Smooth muscle cell (in vitro differentiated cells): ENCODE measurements at regions not wholly inside any gene's neighbourhood (a gene's known extent, or its start where the extent isn't known, plus 50 kb on each side); places are given as distances from the start of the nearest gene placed in this dataset.

ENCODE experiments used
- DNase-seq: peaks from one replicate; lab custom pipeline; 2025; ENCODE audit not compliant: unreplicated experiment; lab: John Stamatoyannopoulos, UW
- H2AFZ ChIP-seq: fragments of 200-600 bp; sonication (generic); 2 replicates; pipeline ENCODE4 v1.6.0; 2016; ENCODE audit warnings: antibody characterized with exemption, low read depth, mild to moderate bottlenecking
- H3F3A ChIP-seq: fragments of 200-600 bp; sonication (generic); 2 replicates; pipeline ENCODE4 v1.6.0; 2017; ENCODE audit warnings: antibody characterized with exemption, low read depth
- H3K27ac ChIP-seq: fragments of 200-600 bp; sonication (generic); 2 replicates; pipeline ENCODE4 v1.5.1; 2016; ENCODE audit warnings: low read depth, mild to moderate bottlenecking
- H3K27me3 ChIP-seq: fragments of 200-600 bp; sonication (generic); 2 replicates; pipeline ENCODE4 v1.6.1; 2016; ENCODE audit warnings: low read depth, mild to moderate bottlenecking
- H3K36me3 ChIP-seq: fragments of 200-600 bp; sonication (generic); 2 replicates; pipeline ENCODE4 v1.5.1; 2016; ENCODE audit warnings: low read depth
- H3K4me1 ChIP-seq: fragments of 200-600 bp; sonication (generic); 2 replicates; pipeline ENCODE4 v1.5.1; 2016; ENCODE audit warnings: low read depth
- H3K4me2 ChIP-seq: fragments of 200-600 bp; sonication (generic); 2 replicates; pipeline ENCODE4 v1.6.0; 2016; ENCODE audit warnings: mild to moderate bottlenecking
- H3K4me3 ChIP-seq: fragments of 200-600 bp; sonication (generic); 2 replicates; pipeline ENCODE4 v1.5.1; 2016; ENCODE audit warnings: mild to moderate bottlenecking
- H3K79me2 ChIP-seq: fragments of 200-600 bp; sonication (generic); 2 replicates; pipeline ENCODE4 v1.6.0; 2016; ENCODE audit warnings: low read depth, mild to moderate bottlenecking
- H3K9ac ChIP-seq: fragments of 200-600 bp; sonication (generic); 2 replicates; pipeline ENCODE4 v1.6.0; 2016; ENCODE audit warnings: low read depth
- H3K9me3 ChIP-seq: fragments of 200-600 bp; sonication (generic); replicated peaks from 2 replicates; pipeline ENCODE4 v1.5.1; 2016; ENCODE audit warnings: low read depth
- H4K20me1 ChIP-seq: fragments of 200-600 bp; sonication (generic); 2 replicates; pipeline ENCODE4 v1.6.0; 2016; ENCODE audit warnings: low read depth
- WGBS: methylation state at CpG from one replicate; pipeline ENCODE4 v1.1.7; 2016; ENCODE audit warnings: low lambda C conversion rate; 5-methylcytosine and 5-hydroxymethylcytosine counted together
- TF ChIP-seq, protein P1 (sequence below): fragments of 200-600 bp; sonication (generic); IDR thresholded peaks from 2 replicates; pipeline ENCODE4 v1.5.1; 2017; ENCODE audit warnings: borderline replicate concordance, mild to moderate bottlenecking, antibody characterized with exemption; ENCODE audit not compliant: insufficient read depth, poor library complexity, severe bottlenecking

DNA sequence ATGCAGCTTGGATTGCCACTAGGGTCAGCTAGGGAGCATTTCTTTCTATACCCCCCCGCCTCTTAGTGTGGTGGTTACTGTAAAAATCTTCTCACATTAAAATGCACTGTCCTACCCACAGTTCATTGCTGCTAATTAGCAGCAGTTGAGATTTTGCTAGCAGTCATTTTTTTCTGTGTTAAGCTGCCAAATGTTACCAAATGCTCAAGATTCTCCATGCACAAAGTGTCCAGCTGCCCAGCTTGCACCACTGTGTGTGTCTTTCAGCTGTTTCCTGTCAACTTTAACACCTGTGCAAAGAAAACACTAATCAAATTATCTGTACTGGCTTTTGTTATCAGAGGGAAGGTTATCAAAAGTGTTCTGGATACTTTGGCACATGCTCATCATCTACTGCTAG is 679.3 kb downstream of the NR4A2 start:
- no peak for DNase-seq
- Histone ChIP-seq H3K4me1 (no peaks in the 10 kb centered on the region), H3F3A (no peaks in the 10 kb centered on the region), H3K4me3 (no peak overlapping the region), H3K9ac (no peak overlapping the region), H3K4me2 (no peak overlapping the region), H2AFZ (no peak overlapping the region), H3K27me3 (no peaks in the 10 kb centered on the region), H4K20me1 (no peaks in the 10 kb centered on the region), H3K36me3 (no peaks in the 10 kb centered on the region), H3K27ac (no peak overlapping the region), H3K79me2 (no peaks in the 10 kb centered on the region), H3K9me3 (no peaks in the 10 kb centered on the region)
- WGBS = 85% methylated on average over 1 of the region's 1 CpG
- TF ChIP-seq, protein P1, sequence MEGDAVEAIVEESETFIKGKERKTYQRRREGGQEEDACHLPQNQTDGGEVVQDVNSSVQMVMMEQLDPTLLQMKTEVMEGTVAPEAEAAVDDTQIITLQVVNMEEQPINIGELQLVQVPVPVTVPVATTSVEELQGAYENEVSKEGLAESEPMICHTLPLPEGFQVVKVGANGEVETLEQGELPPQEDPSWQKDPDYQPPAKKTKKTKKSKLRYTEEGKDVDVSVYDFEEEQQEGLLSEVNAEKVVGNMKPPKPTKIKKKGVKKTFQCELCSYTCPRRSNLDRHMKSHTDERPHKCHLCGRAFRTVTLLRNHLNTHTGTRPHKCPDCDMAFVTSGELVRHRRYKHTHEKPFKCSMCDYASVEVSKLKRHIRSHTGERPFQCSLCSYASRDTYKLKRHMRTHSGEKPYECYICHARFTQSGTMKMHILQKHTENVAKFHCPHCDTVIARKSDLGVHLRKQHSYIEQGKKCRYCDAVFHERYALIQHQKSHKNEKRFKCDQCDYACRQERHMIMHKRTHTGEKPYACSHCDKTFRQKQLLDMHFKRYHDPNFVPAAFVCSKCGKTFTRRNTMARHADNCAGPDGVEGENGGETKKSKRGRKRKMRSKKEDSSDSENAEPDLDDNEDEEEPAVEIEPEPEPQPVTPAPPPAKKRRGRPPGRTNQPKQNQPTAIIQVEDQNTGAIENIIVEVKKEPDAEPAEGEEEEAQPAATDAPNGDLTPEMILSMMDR = no peak

DNA sequence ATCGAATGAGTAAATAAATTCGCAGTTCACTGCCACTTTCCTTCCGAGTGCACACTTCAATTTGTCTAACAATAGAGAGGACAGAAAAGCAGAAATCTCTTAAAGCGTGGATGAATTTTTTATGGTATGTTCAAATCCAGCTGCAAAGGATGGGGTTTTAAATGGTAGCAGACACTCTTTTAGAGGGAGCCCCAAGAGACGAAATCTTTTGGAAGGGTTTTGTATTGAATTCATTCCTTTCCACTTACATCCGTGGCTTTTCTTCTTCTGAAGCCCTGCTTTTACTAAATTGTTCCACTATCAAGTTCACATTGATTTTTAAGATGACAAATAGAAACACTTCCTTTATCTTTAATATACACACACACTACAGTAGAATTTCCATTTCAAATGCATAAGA is 680.7 kb downstream of the NR4A2 start:
- H3K27me3 ChIP-seq = no peaks in the 10 kb centered on the region
- no peak overlapping the region for H3K4me2 ChIP-seq
- H3K4me3 ChIP-seq = no peak overlapping the region
- H3K36me3 ChIP-seq = no peaks in the 10 kb centered on the region
- H3F3A ChIP-seq = no peaks in the 10 kb centered on the region
- no peaks in the 10 kb centered on the region for H3K4me1 ChIP-seq
- WGBS = 91% methylated on average over 6 of the region's 6 CpGs
- TF ChIP-seq, protein P1 = no peak
- H4K20me1 ChIP-seq = no peaks in the 10 kb centered on the region
- no peak overlapping the region for H3K9ac ChIP-seq
- H3K79me2 ChIP-seq = no peaks in the 10 kb centered on the region
- H3K9me3 ChIP-seq = no peaks in the 10 kb centered on the region
- H2AFZ ChIP-seq = no peak overlapping the region
- no peak for DNase-seq
- H3K27ac ChIP-seq = no peak overlapping the region

DNA sequence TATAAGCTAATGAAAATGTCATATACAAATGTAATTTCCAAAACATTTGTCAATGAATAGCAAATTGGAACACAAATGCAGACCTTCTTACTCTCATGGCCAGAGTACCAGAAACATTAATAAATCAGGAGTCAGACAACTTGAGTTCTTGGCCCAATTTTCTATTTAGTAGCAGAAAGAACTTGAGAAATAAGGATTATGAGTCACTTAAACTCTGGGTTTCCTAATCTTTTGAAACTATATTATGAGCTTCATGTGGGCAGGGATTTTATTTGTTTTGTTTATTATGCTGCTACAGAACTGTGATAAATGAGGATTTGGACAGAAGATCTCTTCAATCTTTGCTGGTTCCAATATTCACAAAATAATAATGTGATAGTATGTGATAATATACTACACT is 686.7 kb downstream of the NR4A2 start:
- Histone ChIP-seq H3K36me3 (no peaks in the 10 kb centered on the region), H3K27ac (no peak overlapping the region), H3K4me2 (no peak overlapping the region), H2AFZ (no peak overlapping the region), H3F3A (no peaks in the 10 kb centered on the region), H3K27me3 (no peaks in the 10 kb centered on the region), H3K9ac (no peak overlapping the region), H3K4me1 (no peaks in the 10 kb centered on the region), H3K4me3 (no peak overlapping the region), H3K9me3 (no peaks in the 10 kb centered on the region), H4K20me1 (no peaks in the 10 kb centered on the region), H3K79me2 (no peaks in the 10 kb centered on the region)
- DNase-seq = no peak
- TF ChIP-seq, protein P1 = no peak

DNA sequence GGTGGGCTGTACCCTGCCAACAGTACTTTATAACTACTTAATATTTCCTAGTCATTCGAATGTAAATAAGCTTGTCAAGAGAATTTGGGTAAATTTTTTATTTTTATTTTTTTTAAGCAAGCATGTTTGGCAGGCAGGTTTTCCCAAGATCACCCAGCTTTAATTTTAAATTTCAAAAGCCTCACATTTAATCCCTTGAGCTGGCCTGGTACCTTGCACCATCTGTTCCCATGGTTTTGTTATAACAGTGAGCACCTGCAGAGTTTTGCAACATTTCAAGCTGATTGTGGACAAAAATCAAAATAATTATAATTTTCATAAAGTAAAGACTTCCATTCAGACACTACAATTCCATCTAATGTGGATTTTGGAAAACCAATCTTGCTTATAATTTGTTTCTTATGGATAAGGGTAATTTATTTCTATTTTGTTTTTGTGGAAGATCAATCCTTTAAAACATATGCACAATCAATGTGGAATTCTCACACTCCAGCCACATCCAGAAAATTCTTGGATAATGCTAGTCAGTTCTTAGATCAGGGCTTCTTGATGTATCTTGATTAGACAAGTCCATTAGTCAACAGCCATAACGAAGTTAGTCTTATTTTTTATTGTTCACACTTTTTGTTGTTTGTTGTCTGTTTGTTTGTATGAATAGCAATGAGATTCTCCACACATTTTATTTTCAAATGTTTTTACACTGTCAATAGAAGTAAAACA is 689.3 kb downstream of the NR4A2 start:
- Histone ChIP-seq H3K27ac (no peak overlapping the region), H3K36me3 (no peaks in the 10 kb centered on the region), H3K9ac (no peak overlapping the region), H3K79me2 (no peaks in the 10 kb centered on the region), H3K27me3 (no peaks in the 10 kb centered on the region), H4K20me1 (no peaks in the 10 kb centered on the region), H3K4me1 (no peaks in the 10 kb centered on the region), H3K9me3 (no peaks in the 10 kb centered on the region), H3F3A (no peaks in the 10 kb centered on the region), H2AFZ (no peak overlapping the region), H3K4me3 (no peak overlapping the region), H3K4me2 (no peak overlapping the region)
- no peak for DNase-seq
- TF ChIP-seq, protein P1 = no peak
- WGBS = 75% methylated on average over 2 of the region's 2 CpGs
